Ishikawa (cell line): ENCODE measurements at regions not wholly inside any gene's neighbourhood (a gene's known extent, or its start where the extent isn't known, plus 50 kb on each side); places are given as distances from the start of the nearest gene placed in this dataset.

Experiments used
- CEBPB ChIP-seq: IDR thresholded peaks from 2 replicates; pipeline ENCODE4 v1.6.1; 2012
- CREB1 ChIP-seq: IDR thresholded peaks from 2 replicates; pipeline ENCODE4 v1.6.1; 2012; ENCODE audit warnings: low read depth
- EGR1 ChIP-seq: IDR thresholded peaks from 2 replicates; pipeline ENCODE4 v1.6.1; 2012
- REST ChIP-seq: IDR thresholded peaks from 2 replicates; pipeline ENCODE4 v1.6.1; 2012; ENCODE audit warnings: low read depth, mild to moderate bottlenecking
- TAF1 ChIP-seq: IDR thresholded peaks from 2 replicates; pipeline ENCODE4 v1.6.1; 2012; ENCODE audit warnings: low read depth, mild to moderate bottlenecking
- TCF12 ChIP-seq: IDR thresholded peaks from 2 replicates; pipeline ENCODE4 v1.6.1; 2012; ENCODE audit warnings: low read depth
- TF ChIP-seq, protein P1 (sequence below): IDR thresholded peaks from 2 replicates; pipeline ENCODE4 v1.6.1; 2012

DNA sequence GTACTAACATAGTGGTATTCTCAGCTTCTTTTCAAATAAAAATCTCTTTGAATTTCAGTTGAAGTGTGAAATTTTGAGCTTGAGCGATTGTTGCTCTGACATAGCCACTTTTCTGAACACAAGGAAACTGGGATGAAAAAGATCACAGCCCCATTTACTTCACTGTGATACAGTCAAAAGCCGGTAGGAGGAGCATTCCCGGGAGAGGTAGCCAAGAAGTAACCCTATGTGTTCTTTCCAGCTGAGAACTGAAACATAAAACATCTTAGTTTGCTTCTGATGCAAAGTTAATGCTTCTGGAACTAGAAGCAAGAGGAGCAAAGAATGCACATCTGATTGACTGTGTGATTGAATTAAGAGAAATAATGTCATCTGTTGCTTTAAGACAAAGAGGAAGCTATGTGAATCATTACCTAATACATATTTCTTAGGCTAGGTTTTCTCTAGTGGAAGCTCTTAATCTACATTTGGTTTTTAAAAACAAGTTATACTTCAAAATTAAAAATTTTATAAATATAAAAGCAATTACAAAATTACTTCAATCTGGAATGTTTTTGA is 88.3 kb upstream of the UNC5C start:
- TF ChIP-seq REST, result no peak
- no peak for TF ChIP-seq TAF1
- TF ChIP-seq, protein P1, sequence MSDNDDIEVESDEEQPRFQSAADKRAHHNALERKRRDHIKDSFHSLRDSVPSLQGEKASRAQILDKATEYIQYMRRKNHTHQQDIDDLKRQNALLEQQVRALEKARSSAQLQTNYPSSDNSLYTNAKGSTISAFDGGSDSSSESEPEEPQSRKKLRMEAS, result no peak
- TF ChIP-seq CEBPB, result no peak
- TF ChIP-seq CREB1, result no peak
- TF ChIP-seq TCF12, result no peak
- no peak for TF ChIP-seq EGR1
